Astrocyte (in vitro differentiated cells and primary cell): ENCODE measurements at regions not wholly inside any gene's neighbourhood (a gene's known extent, or its start where the extent isn't known, plus 50 kb on each side); places are given as distances from the start of the nearest gene placed in this dataset.

Experiments used
- DNase-seq: peaks from one replicate; pipeline ENCODE4 v3.0.0-alpha.2; 2010; ENCODE audit warnings: low read depth
- FAIRE-seq: peaks from 2 replicates; lab custom pipeline; 2011; peaks lifted over from hg19 to GRCh38; lab: Jason Lieb, UNC
- H2AFZ ChIP-seq: 2 replicates; pipeline ENCODE4 v1.6.0; 2012; ENCODE audit warnings: low read depth, low read length, inconsistent platforms
- H3K27ac ChIP-seq: 2 replicates; pipeline ENCODE4 v1.5.1; 2011; ENCODE audit warnings: low read depth, low read length, inconsistent platforms
- H3K27me3 ChIP-seq: 2 replicates; pipeline ENCODE4 v1.6.0; 2011; ENCODE audit warnings: low read length, inconsistent platforms; ENCODE audit not compliant: insufficient read depth
- H3K36me3 ChIP-seq: 2 replicates; pipeline ENCODE4 v1.5.1; 2011; ENCODE audit warnings: low read length, inconsistent platforms; ENCODE audit not compliant: insufficient read depth
- H3K4me1 ChIP-seq: 2 replicates; pipeline ENCODE4 v1.5.1; 2011; ENCODE audit warnings: low read length, inconsistent platforms; ENCODE audit not compliant: insufficient read depth
- H3K4me2 ChIP-seq: 2 replicates; pipeline ENCODE4 v1.6.0; 2012; ENCODE audit warnings: low read length, inconsistent platforms
- H3K4me3 ChIP-seq: 2 replicates; pipeline ENCODE4 v1.5.1; 2011; ENCODE audit warnings: low read depth, mild to moderate bottlenecking, low read length, inconsistent platforms; ENCODE audit not compliant: insufficient read depth
- H3K79me2 ChIP-seq: 2 replicates; pipeline ENCODE4 v1.6.0; 2012; ENCODE audit warnings: mild to moderate bottlenecking, low read length, inconsistent platforms; ENCODE audit not compliant: insufficient read depth
- H3K9ac ChIP-seq: 2 replicates; pipeline ENCODE4 v1.6.0; 2012; ENCODE audit warnings: mild to moderate bottlenecking, low read length, inconsistent platforms
- H3K9me3 ChIP-seq: 2 replicates; pipeline ENCODE4 v1.5.1; 2012; ENCODE audit warnings: low read depth, mild to moderate bottlenecking, low read length, inconsistent platforms; ENCODE audit not compliant: insufficient read depth
- H4K20me1 ChIP-seq: 2 replicates; pipeline ENCODE4 v1.6.0; 2012; ENCODE audit warnings: low read length, inconsistent platforms; ENCODE audit not compliant: insufficient read depth
- H3K27ac Mint-ChIP-seq: one replicate; pipeline ENCODE4 v1.8.0; 2021; ENCODE audit warnings: mild to moderate bottlenecking, mixed read lengths; ENCODE audit not compliant: unreplicated experiment
- H3K27me3 Mint-ChIP-seq: one replicate; pipeline ENCODE4 v1.8.0; 2021; ENCODE audit warnings: low read depth, mixed read lengths; ENCODE audit not compliant: unreplicated experiment
- H3K36me3 Mint-ChIP-seq: one replicate; pipeline ENCODE4 v1.8.0; 2021; ENCODE audit warnings: low read depth, mixed read lengths; ENCODE audit not compliant: unreplicated experiment
- H3K4me1 Mint-ChIP-seq: one replicate; pipeline ENCODE4 v1.8.0; 2021; ENCODE audit warnings: low read depth, mixed read lengths; ENCODE audit not compliant: unreplicated experiment
- H3K4me3 Mint-ChIP-seq: one replicate; pipeline ENCODE4 v1.8.0; 2021; ENCODE audit warnings: mild to moderate bottlenecking, moderate library complexity, mixed read lengths; ENCODE audit not compliant: unreplicated experiment
- H3K9me3 Mint-ChIP-seq: one replicate; pipeline ENCODE4 v1.8.0; 2021; ENCODE audit warnings: mild to moderate bottlenecking, mixed read lengths; ENCODE audit not compliant: unreplicated experiment
- EZH2 ChIP-seq: IDR thresholded peaks from 2 replicates; pipeline ENCODE4 v1.6.1; 2012; ENCODE audit warnings: mild to moderate bottlenecking, low read length, inconsistent platforms; ENCODE audit not compliant: insufficient read depth
- TF ChIP-seq, protein P1 (sequence below): IDR thresholded peaks from 2 replicates; pipeline ENCODE4 v1.5.1; 2011; ENCODE audit warnings: low read depth, mild to moderate bottlenecking, inconsistent platforms, low read length, moderate library complexity; ENCODE audit not compliant: insufficient read depth

GRCh38 chr3:68648494-68648893, 283.9 kb downstream of the TAFA4 start:
- no peaks in the 10 kb centered on the region for H3K4me1 ChIP-seq
- H3K27ac ChIP-seq = no peak overlapping the region
- H3K36me3 ChIP-seq = no peaks in the 10 kb centered on the region
- H3K36me3 Mint-ChIP-seq = no peaks in the 10 kb centered on the region
- H2AFZ ChIP-seq = no peak overlapping the region
- H3K79me2 ChIP-seq = no peaks in the 10 kb centered on the region
- DNase-seq = no peak
- no peaks in the 10 kb centered on the region for H3K27me3 ChIP-seq
- H3K9me3 ChIP-seq = no peaks in the 10 kb centered on the region
- no peak overlapping the region for H3K9ac ChIP-seq
- H3K27ac Mint-ChIP-seq = no peak overlapping the region
- FAIRE-seq = no peak
- H4K20me1 ChIP-seq = no peaks in the 10 kb centered on the region
- no peak overlapping the region for H3K4me3 Mint-ChIP-seq
- peaks cover 1% of the 10 kb centered on the region for H3K27me3 Mint-ChIP-seq
- no peak for TF ChIP-seq EZH2
- no peak overlapping the region for H3K4me3 ChIP-seq
- no peaks in the 10 kb centered on the region for H3K4me1 Mint-ChIP-seq
- peaks cover 2% of the 10 kb centered on the region for H3K9me3 Mint-ChIP-seq
- no peak overlapping the region for H3K4me2 ChIP-seq

- Histone ChIP-seq H3K9me3 (peaks cover 8% of the 10 kb centered on the region), H2AFZ (no peak overlapping the region), H3K4me1 (no peaks in the 10 kb centered on the region), H3K4me3 (no peak overlapping the region), H3K36me3 (no peaks in the 10 kb centered on the region), H3K27me3 (no peaks in the 10 kb centered on the region), H3K27ac (no peak overlapping the region), H3K79me2 (no peaks in the 10 kb centered on the region), H3K4me2 (no peak overlapping the region), H3K9ac (no peak overlapping the region), H4K20me1 (no peaks in the 10 kb centered on the region)
- Mint-ChIP-seq H3K9me3 (no peaks in the 10 kb centered on the region), H3K27me3 (no peaks in the 10 kb centered on the region), H3K4me1 (peaks cover 8% of the 10 kb centered on the region), H3K36me3 (no peaks in the 10 kb centered on the region), H3K27ac (no peak overlapping the region), H3K4me3 (no peak overlapping the region)
- DNase-seq (no peak), FAIRE-seq (no peak)
- TF ChIP-seq, protein P1, sequence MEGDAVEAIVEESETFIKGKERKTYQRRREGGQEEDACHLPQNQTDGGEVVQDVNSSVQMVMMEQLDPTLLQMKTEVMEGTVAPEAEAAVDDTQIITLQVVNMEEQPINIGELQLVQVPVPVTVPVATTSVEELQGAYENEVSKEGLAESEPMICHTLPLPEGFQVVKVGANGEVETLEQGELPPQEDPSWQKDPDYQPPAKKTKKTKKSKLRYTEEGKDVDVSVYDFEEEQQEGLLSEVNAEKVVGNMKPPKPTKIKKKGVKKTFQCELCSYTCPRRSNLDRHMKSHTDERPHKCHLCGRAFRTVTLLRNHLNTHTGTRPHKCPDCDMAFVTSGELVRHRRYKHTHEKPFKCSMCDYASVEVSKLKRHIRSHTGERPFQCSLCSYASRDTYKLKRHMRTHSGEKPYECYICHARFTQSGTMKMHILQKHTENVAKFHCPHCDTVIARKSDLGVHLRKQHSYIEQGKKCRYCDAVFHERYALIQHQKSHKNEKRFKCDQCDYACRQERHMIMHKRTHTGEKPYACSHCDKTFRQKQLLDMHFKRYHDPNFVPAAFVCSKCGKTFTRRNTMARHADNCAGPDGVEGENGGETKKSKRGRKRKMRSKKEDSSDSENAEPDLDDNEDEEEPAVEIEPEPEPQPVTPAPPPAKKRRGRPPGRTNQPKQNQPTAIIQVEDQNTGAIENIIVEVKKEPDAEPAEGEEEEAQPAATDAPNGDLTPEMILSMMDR = no peak
- TF ChIP-seq EZH2 = no peak
Measured at GRCh38 chr3:68631850-68632545, 300.3 kb downstream of the TAFA4 start.

GRCh38 chr3:68620211-68620610, 312.1 kb downstream of the TAFA4 start:
- H3K27me3 Mint-ChIP-seq = no peaks in the 10 kb centered on the region
- no peak for FAIRE-seq
- H3K27ac Mint-ChIP-seq = no peak overlapping the region
- H3K36me3 Mint-ChIP-seq = no peaks in the 10 kb centered on the region
- Histone ChIP-seq H3K27ac (no peak overlapping the region), H3K79me2 (no peaks in the 10 kb centered on the region), H3K4me3 (no peak overlapping the region), H4K20me1 (no peaks in the 10 kb centered on the region), H3K9ac (no peak overlapping the region), H3K27me3 (no peaks in the 10 kb centered on the region), H3K9me3 (no peaks in the 10 kb centered on the region), H3K36me3 (no peaks in the 10 kb centered on the region), H3K4me1 (no peaks in the 10 kb centered on the region), H2AFZ (no peak overlapping the region), H3K4me2 (no peak overlapping the region)
- H3K9me3 Mint-ChIP-seq = peaks cover 2% of the 10 kb centered on the region
- no peak for DNase-seq
- H3K4me3 Mint-ChIP-seq = no peak overlapping the region
- no peak for TF ChIP-seq EZH2
- TF ChIP-seq, protein P1 = no peak
- H3K4me1 Mint-ChIP-seq = no peaks in the 10 kb centered on the region
